ENCODE measurements at regions not wholly inside any gene's neighbourhood (a gene's known extent, or its start where the extent isn't known, plus 50 kb on each side); places are given as distances from the start of the nearest gene placed in this dataset.
"Not testable (repeated sequence)": the region's sequence is repeated elsewhere in the genome, so short reads cannot be mapped to it uniquely, and the experiment has no call there.

DNA sequence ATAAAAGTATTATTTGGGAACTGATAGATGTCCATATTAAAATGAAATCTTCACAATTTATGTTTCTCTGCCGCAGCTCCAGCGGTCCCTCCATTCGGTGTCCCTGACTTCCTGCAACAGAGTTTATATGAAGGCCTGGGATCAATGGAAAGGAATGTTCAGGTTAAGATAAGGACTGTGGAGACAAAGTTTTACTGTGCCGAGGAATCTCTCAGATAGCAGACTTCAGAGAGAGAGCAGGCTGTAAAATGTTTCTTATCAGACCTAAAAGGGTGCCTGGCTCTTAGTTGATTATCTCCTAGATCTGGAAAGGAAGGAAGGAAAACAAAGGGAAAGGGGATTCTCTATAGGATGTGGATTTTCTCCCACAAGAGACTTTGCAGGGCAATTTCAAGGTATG lies 193.7 kb upstream of the PIEZO2 start:
- Histone ChIP-seq H3K36me3 (no peaks in the 10 kb centered on the region), H3K27ac (no peak overlapping the region), H3K9me3 (peaks cover 6% of the 10 kb centered on the region), H3K4me1 (no peaks in the 10 kb centered on the region), H3K27me3 (no peaks in the 10 kb centered on the region), H3K4me3 (no peak overlapping the region)
- TF ChIP-seq EP300 (IDR thresholded peaks at IDR 0.05), result no peak
- TF ChIP-seq POLR2AphosphoS5 (IDR thresholded peaks at IDR 0.05), result no peak
- no peak for TF ChIP-seq CTCF (IDR thresholded peaks at IDR 0.05)
- no peak for TF ChIP-seq POLR2A (IDR thresholded peaks at IDR 0.05)
- WGBS, result 85% methylated on average over 4 of the region's 4 CpGs
- DNase-seq (ENCODE audit: low spot score in 2 of 2), result no peak

- H3K27ac ChIP-seq; H3K27me3 ChIP-seq; DNase-seq (ENCODE audit: low spot score in 2 of 2); H3K4me1 ChIP-seq; H3K36me3 ChIP-seq; H3K4me3 ChIP-seq; H3K9me3 ChIP-seq: not testable (repeated sequence)
- WGBS, result 85% methylated on average over 5 of the region's 5 CpGs
Measured at GRCh38 chr18:11342115-11342514, 192.7 kb upstream of the PIEZO2 start.

GRCh38 chr18:11339188-11339775 lies 189.9 kb upstream of the PIEZO2 start:
- H3K27ac ChIP-seq, result no peak overlapping the region
- DNase-seq (ENCODE audit: low spot score in 2 of 2), result no peak
- TF ChIP-seq EP300 (IDR thresholded peaks at IDR 0.05), result no peak
- TF ChIP-seq POLR2AphosphoS5 (IDR thresholded peaks at IDR 0.05), result no peak
- no peak for TF ChIP-seq POLR2A (IDR thresholded peaks at IDR 0.05)
- TF ChIP-seq CTCF (IDR thresholded peaks at IDR 0.05), result no peak
- H3K27me3 ChIP-seq, result no peaks in the 10 kb centered on the region
- no peaks in the 10 kb centered on the region for H3K36me3 ChIP-seq
- H3K9me3 ChIP-seq, result no peaks in the 10 kb centered on the region
- no peak overlapping the region for H3K4me3 ChIP-seq
- H3K4me1 ChIP-seq, result no peaks in the 10 kb centered on the region

DNA sequence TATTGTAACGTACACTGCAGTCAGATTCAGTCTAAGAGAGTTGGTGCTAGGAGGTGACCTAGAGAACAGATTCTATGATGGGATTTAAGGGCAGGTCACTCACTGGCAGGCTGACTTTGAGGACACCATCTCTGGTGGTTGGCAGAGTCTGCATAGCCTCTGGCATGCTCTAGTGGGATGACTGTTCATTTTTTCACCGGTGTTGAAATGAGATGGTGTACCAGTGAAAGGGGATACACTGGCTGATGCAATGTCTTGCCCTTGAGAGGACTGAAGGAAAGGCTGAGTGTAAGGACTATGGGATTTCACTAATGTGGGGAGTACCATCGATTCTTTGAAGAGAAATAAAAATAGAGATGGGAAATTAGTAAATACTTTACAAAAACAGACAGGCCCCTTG lies 186.9 kb upstream of the PIEZO2 start:
- 89% methylated on average over 3 of the region's 3 CpGs for WGBS

DNA sequence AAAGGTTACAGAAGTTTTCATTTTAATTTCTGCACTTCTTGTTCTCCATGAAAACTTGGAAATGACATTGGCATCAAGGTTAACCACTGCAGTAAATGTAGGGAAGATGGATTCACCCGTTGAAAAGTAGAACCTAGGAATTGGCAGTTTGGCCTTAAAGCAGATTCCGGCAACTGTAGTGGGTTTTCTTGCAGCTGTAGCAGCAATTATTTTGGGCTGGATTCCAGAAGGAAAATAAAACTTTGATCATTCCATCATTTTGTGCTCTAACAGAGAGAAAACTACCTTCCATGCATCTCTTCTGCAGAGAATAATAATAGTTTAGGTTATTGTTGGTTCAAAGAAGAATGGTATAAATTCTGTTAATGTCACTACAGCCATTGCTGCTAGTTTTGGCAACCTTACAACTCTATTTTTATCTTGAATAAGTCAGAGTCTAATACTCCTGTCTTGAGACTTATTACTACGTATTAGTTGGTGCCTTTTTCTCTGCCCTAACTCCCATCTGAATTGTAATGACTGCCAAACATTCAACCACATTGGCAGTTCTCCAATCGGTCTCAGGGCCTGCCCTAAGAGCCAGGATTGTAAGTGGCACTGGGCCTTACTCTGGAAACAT lies 178.1 kb upstream of the PIEZO2 start:
- 42% methylated on average over 4 of the region's 4 CpGs for WGBS

More for the DNA sequence above, 186.9 kb upstream of the PIEZO2 start:
- H3K36me3 ChIP-seq, result no peaks in the 10 kb centered on the region
- H3K9me3 ChIP-seq, result no peaks in the 10 kb centered on the region
- no peak overlapping the region for H3K4me3 ChIP-seq
- DNase-seq (ENCODE audit: low spot score in 2 of 2), result no peak
- no peaks in the 10 kb centered on the region for H3K27me3 ChIP-seq
- TF ChIP-seq CTCF (IDR thresholded peaks at IDR 0.05) (no peak), POLR2AphosphoS5 (IDR thresholded peaks at IDR 0.05) (no peak), EP300 (IDR thresholded peaks at IDR 0.05) (no peak), POLR2A (IDR thresholded peaks at IDR 0.05) (no peak)
- no peaks in the 10 kb centered on the region for H3K4me1 ChIP-seq
- H3K27ac ChIP-seq, result no peak overlapping the region

More for the DNA sequence above, 178.1 kb upstream of the PIEZO2 start:
- no peak overlapping the region for H3K27ac ChIP-seq
- H3K27me3 ChIP-seq, result no peaks in the 10 kb centered on the region
- no peaks in the 10 kb centered on the region for H3K9me3 ChIP-seq
- no peak for TF ChIP-seq POLR2AphosphoS5 (IDR thresholded peaks at IDR 0.05)
- no peak for TF ChIP-seq EP300 (IDR thresholded peaks at IDR 0.05)
- TF ChIP-seq CTCF (IDR thresholded peaks at IDR 0.05), result no peak
- no peak for TF ChIP-seq POLR2A (IDR thresholded peaks at IDR 0.05)
- H3K4me3 ChIP-seq, result no peak overlapping the region
- no peaks in the 10 kb centered on the region for H3K36me3 ChIP-seq
- DNase-seq (ENCODE audit: low spot score in 2 of 2), result no peak
- no peaks in the 10 kb centered on the region for H3K4me1 ChIP-seq
